HCT116 (cell line): ENCODE measurements at regions not wholly inside any gene's neighbourhood (a gene's known extent, or its start where the extent isn't known, plus 50 kb on each side); places are given as distances from the start of the nearest gene placed in this dataset.

ENCODE experiments used
- ATAC-seq: fragments of 200-7000 bp; cut with Tn5 transposase; 2 replicates; pipeline ENCODE4 v1.9.1; 2020; ENCODE audit warnings: mild to moderate bottlenecking, moderate library complexity
- BruUV-seq: library from RNA; stranded (reverse); fragments of 400-500 nt; replicated peaks from 2 replicates; lab custom pipeline; 2021; lab: Mats Ljungman, UMichigan
- CTCF ChIA-PET: fragments of 300-600 bp; sonication (Branson Sonifier 250); formaldehyde crosslinking; loops from one replicate; lab custom pipeline; 2021; ENCODE audit warnings: antibody characterized with exemption; lab: Charles Lee
- POLR2A ChIA-PET: fragments of 300-600, 350-600 bp; sonication (Branson Sonifier 250); formaldehyde crosslinking; loops from one replicate; lab custom pipeline; 2021; ENCODE audit warnings: antibody characterized with exemption; lab: Charles Lee
- RAD21 ChIA-PET, 2 experiments: fragments of 300-600 bp; sonication (Branson Sonifier 250); formaldehyde crosslinking; loops; one replicate each; lab custom pipeline; 2023; ENCODE audit warnings: low total read pairs in 2 of 2; ENCODE audit not compliant: uncharacterized antibody in 2 of 2, unreplicated experiment in 2 of 2, low non-redundant PET in 1 of 2; lab: Charles Lee
- DNase-seq: peaks from one replicate; pipeline ENCODE4 v3.0.0-alpha.2; 2010; ENCODE audit warnings: low read depth, low spot score
- H2AFZ ChIP-seq: fragments of 200-600 bp; shearing (Covaris generic), sonication (generic); 2 replicates; pipeline ENCODE4 v1.6.1; 2017; ENCODE audit warnings: low read depth, mixed run types, mixed read lengths, antibody characterized with exemption, low read length; ENCODE audit not compliant: poor library complexity, severe bottlenecking
- H3K27ac ChIP-seq: 2 replicates; pipeline ENCODE4 v1.5.1; 2012; ENCODE audit warnings: low read depth, low read length
- H3K27me3 ChIP-seq: fragments of 200-600 bp; sonication (generic); 2 replicates; pipeline ENCODE4 v1.6.1; 2016; ENCODE audit warnings: mixed run types, low read length, mixed read lengths; ENCODE audit not compliant: insufficient read depth
- H3K36me3 ChIP-seq, 2 experiments: fragments of 200-500 bp in 1 of 2; fragments of 200-600 bp in 1 of 2; sonication (Bioruptor generic) in 1 of 2; sonication (generic) in 1 of 2; 2 replicates each; pipeline versions ENCODE4 v1.5.1 to v1.6.1; 2014 to 2016; ENCODE audit warnings: low read length in 2 of 2, inconsistent platforms in 1 of 2, mixed read lengths in 1 of 2, mixed run types in 1 of 2; ENCODE audit not compliant: insufficient read depth in 2 of 2, control insufficient read depth in 1 of 2
- H3K4me1 ChIP-seq, 2 experiments: fragments of 200-600 bp in 1 of 2; sonication (generic) in 1 of 2; 2 replicates each; pipeline versions ENCODE4 v1.5.1 to v1.6.1; 2012 to 2017; ENCODE audit warnings: low read length in 2 of 2, inconsistent platforms in 1 of 2, mild to moderate bottlenecking in 1 of 2, mixed read lengths in 1 of 2, mixed run types in 1 of 2, moderate library complexity in 1 of 2; ENCODE audit not compliant: insufficient read depth in 2 of 2, control insufficient read depth in 1 of 2
- H3K4me2 ChIP-seq: fragments of 200-600 bp; sonication (generic); 2 replicates; pipeline ENCODE4 v1.6.1; 2017; ENCODE audit warnings: mixed run types, low read length, mixed read lengths
- H3K4me3 ChIP-seq, 2 experiments: fragments of 200-600 bp in 1 of 2; sonication (generic) in 1 of 2; replicated peaks in 1 of 2; 2 replicates each; pipeline ENCODE4 v1.5.1; 2011 to 2016; ENCODE audit warnings: low read length in 2 of 2, control low read depth in 1 of 2, low read depth in 1 of 2, mild to moderate bottlenecking in 1 of 2, mixed read lengths in 1 of 2, mixed run types in 1 of 2
- H3K79me2 ChIP-seq: fragments of 200-600 bp; sonication (generic); 2 replicates; pipeline ENCODE4 v1.6.1; 2017; ENCODE audit warnings: mild to moderate bottlenecking, mixed run types, low read length, moderate library complexity, mixed read lengths; ENCODE audit not compliant: insufficient read depth
- H3K9ac ChIP-seq: fragments of 200-600 bp; sonication (generic); 2 replicates; pipeline ENCODE4 v1.6.1; 2016; ENCODE audit warnings: low read length, mixed read lengths
- H3K9me2 ChIP-seq: fragments of 200-600 bp; sonication (generic), shearing (Covaris generic); 2 replicates; pipeline ENCODE4 v1.6.1; 2017; ENCODE audit warnings: mixed run types, mild to moderate bottlenecking, moderate library complexity; ENCODE audit not compliant: insufficient read depth
- H3K9me3 ChIP-seq, 2 experiments: fragments of 200-500 bp in 1 of 2; fragments of 200-600 bp in 1 of 2; sonication (Bioruptor generic) in 1 of 2; sonication (generic) in 1 of 2; 2 replicates each; pipeline ENCODE4 v1.6.1; 2014 to 2017; ENCODE audit warnings: low read length in 2 of 2, mixed read lengths in 2 of 2, inconsistent platforms in 1 of 2, low read depth in 1 of 2, mild to moderate bottlenecking in 1 of 2, mixed run types in 1 of 2, moderate library complexity in 1 of 2; ENCODE audit not compliant: control insufficient read depth in 1 of 2, insufficient read depth in 1 of 2
- H4K20me1 ChIP-seq: fragments of 200-600 bp; sonication (generic), shearing (Covaris generic); 2 replicates; pipeline ENCODE4 v1.6.1; 2017; ENCODE audit warnings: mixed run types, mild to moderate bottlenecking, moderate library complexity; ENCODE audit not compliant: insufficient read depth
- CBX3 ChIP-seq: IDR thresholded peaks from 2 replicates; pipeline ENCODE4 v1.6.1; 2012; ENCODE audit warnings: low read depth
- CTCF ChIP-seq, 3 experiments: fragments of 200-600 bp in 1 of 3; sonication (generic) in 1 of 3; IDR thresholded peaks in 2 of 3; conservative IDR thresholded peaks in 1 of 3; 2 replicates each; pipeline ENCODE4 v1.5.1; 2012 to 2017; ENCODE audit warnings: low read depth in 2 of 3, low read length in 2 of 3, antibody characterized with exemption in 1 of 3, borderline replicate concordance in 1 of 3, control low read depth in 1 of 3, mild to moderate bottlenecking in 1 of 3, mixed read lengths in 1 of 3, mixed run types in 1 of 3, moderate library complexity in 1 of 3; ENCODE audit not compliant: insufficient read depth in 1 of 3
- ELF1 ChIP-seq: IDR thresholded peaks from 2 replicates; pipeline ENCODE4 v1.6.1; 2012; ENCODE audit warnings: low read depth, borderline replicate concordance
- EZH2 ChIP-seq: fragments of 200-600 bp; sonication (generic); IDR thresholded peaks from 2 replicates; pipeline ENCODE4 v1.6.1; 2017; ENCODE audit warnings: antibody characterized with exemption, mixed run types
- JUND ChIP-seq: IDR thresholded peaks from 2 replicates; pipeline ENCODE4 v1.6.1; 2012
- POLR2AphosphoS5 ChIP-seq: IDR thresholded peaks from 2 replicates; pipeline ENCODE4 v1.6.1; 2011; ENCODE audit warnings: mild to moderate bottlenecking, low read depth, low read length, moderate library complexity
- REST ChIP-seq: IDR thresholded peaks from 2 replicates; pipeline ENCODE4 v1.6.1; 2012; ENCODE audit warnings: low read depth
- SIN3A ChIP-seq: IDR thresholded peaks from 2 replicates; pipeline ENCODE4 v1.6.1; 2012; ENCODE audit warnings: low read depth
- SP1 ChIP-seq: IDR thresholded peaks from 2 replicates; pipeline ENCODE4 v1.6.1; 2012; ENCODE audit warnings: low read depth
- YY1 ChIP-seq: IDR thresholded peaks from 2 replicates; pipeline ENCODE4 v1.6.1; 2011; ENCODE audit warnings: low read length, low read depth, moderate library complexity, mild to moderate bottlenecking; ENCODE audit not compliant: insufficient replicate concordance; ENCODE audit errors: extremely low read depth
- ZFX ChIP-seq: fragments of 450-650 bp; IDR thresholded peaks from 2 replicates; pipeline ENCODE4 v1.6.1; 2017
- intact Hi-C: fragments of 100-400 bp; cut with micrococcal nuclease; formaldehyde crosslinking; loops from 2 replicates; pipeline ENCODE4 v1.10.0; 2022

- intact Hi-C loops = no loop called here
- Histone ChIP-seq H3K27me3 (no peaks in the 10 kb centered on the region), H3K9me2 (no peaks in the 10 kb centered on the region), H4K20me1 (no peaks in the 10 kb centered on the region), H2AFZ (no peak overlapping the region), H3K4me2 (no peak overlapping the region), H3K79me2 (no peaks in the 10 kb centered on the region), H3K4me3 (no peak overlapping the region), H3K36me3 (no peaks in the 10 kb centered on the region), H3K9me3 (peaks cover 18 to 19% of the 10 kb centered on the region in 2 experiments; a peak in 2 of 4 replicates), H3K4me1 (no peaks in the 10 kb centered on the region), H3K27ac (no peak overlapping the region), H3K9ac (no peak overlapping the region)
- ChIA-PET RAD21 (no interaction called here), POLR2A (no interaction called here), CTCF (no interaction called here)
- TF ChIP-seq SP1 (no peak), SIN3A (no peak), CBX3 (no peak), REST (no peak), JUND (no peak), ELF1 (no peak), POLR2AphosphoS5 (no peak), YY1 (no peak), EZH2 (no peak), ZFX (no peak), CTCF (IDR thresholded peaks at IDR 0.05 in 2 of 3, conservative IDR thresholded peaks at IDR 0.05 in 1 of 3; ENCODE audit: borderline replicate concordance in 1 of 3, insufficient read depth in 1 of 3, low read depth in 2 of 3, low read length in 2 of 3) (no peak)
- DNase-seq (no peak), ATAC-seq (no peak)
- no TSS peak for BruUV-seq
Observed at GRCh38 chr13:54636231-54636630, 1607.6 kb downstream of the OLFM4 start.
